ENCODE measurements at regions not wholly inside any gene's neighbourhood (a gene's known extent, or its start where the extent isn't known, plus 50 kb on each side); places are given as distances from the start of the nearest gene placed in this dataset.

DNA sequence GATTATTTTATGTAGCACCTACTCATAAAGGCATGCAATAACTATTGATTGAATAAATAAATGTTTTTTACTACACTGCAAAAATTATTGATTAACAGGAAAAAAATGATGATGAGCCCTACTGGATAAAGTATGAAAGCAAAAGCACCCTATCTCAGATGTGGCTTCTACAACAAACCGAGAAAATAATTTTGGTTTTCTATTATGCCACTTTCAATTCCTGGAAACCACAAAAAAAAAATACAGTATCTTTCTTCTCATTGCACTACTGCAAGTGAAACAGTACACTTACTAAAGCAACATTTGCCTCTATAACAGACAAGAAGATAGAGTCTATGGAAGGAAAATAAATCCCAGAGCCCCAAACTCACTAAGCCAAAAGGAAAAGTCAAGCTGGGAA lies 1882.4 kb downstream of the NCAM2 start:
- ATAC-seq (ENCODE audit: low FRiP score in 2 of 2) (no peak), DNase-seq (no peak)
- WGBS, 2 donors = 55 to 81% methylated on average over 1 of the region's 1 CpG
- no peaks in the 10 kb centered on the region for H3K4me1 ChIP-seq
- TF ChIP-seq POLR2A (IDR thresholded peaks at IDR 0.05) (no peak), EP300 (IDR thresholded peaks at IDR 0.05) (no peak), POLR2AphosphoS5 (IDR thresholded peaks at IDR 0.05) (no peak)
- TF ChIP-seq, protein P1, sequence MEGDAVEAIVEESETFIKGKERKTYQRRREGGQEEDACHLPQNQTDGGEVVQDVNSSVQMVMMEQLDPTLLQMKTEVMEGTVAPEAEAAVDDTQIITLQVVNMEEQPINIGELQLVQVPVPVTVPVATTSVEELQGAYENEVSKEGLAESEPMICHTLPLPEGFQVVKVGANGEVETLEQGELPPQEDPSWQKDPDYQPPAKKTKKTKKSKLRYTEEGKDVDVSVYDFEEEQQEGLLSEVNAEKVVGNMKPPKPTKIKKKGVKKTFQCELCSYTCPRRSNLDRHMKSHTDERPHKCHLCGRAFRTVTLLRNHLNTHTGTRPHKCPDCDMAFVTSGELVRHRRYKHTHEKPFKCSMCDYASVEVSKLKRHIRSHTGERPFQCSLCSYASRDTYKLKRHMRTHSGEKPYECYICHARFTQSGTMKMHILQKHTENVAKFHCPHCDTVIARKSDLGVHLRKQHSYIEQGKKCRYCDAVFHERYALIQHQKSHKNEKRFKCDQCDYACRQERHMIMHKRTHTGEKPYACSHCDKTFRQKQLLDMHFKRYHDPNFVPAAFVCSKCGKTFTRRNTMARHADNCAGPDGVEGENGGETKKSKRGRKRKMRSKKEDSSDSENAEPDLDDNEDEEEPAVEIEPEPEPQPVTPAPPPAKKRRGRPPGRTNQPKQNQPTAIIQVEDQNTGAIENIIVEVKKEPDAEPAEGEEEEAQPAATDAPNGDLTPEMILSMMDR (IDR thresholded peaks at IDR 0.05) = no peak
- no peak overlapping the region for H3K27ac ChIP-seq
- no peaks in the 10 kb centered on the region for H3K36me3 ChIP-seq
- no peak overlapping the region for H3K4me3 ChIP-seq
- no peaks in the 10 kb centered on the region for H3K9me3 ChIP-seq
- H3K27me3 ChIP-seq = no peaks in the 10 kb centered on the region

DNA sequence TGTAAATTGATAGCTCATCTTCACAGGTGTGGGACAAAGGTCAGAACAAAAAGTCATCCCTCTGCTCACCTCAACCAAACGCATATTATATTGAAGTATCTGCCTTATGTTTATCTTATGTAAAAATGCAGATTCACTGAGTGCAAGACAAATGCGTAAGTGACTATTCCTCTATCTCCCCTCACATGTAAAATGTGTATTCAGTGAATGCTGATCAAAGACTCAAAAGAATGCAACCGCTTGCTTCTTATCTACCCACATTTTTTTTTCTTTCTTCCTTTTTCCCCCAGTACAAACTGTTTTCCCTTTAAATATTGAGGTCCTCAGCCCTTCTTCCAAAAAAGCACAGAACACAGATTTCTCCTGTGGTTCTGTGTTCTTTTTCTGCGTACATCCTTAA lies 1882.9 kb downstream of the NCAM2 start:
- TF ChIP-seq, protein P1 (IDR thresholded peaks at IDR 0.05) = no peak
- no peak for TF ChIP-seq EP300 (IDR thresholded peaks at IDR 0.05)
- no peaks in the 10 kb centered on the region for H3K27me3 ChIP-seq
- no peak for DNase-seq
- no peak overlapping the region for H3K4me3 ChIP-seq
- H3K9me3 ChIP-seq = no peaks in the 10 kb centered on the region
- no peak for ATAC-seq (ENCODE audit: low FRiP score in 2 of 2)
- no peaks in the 10 kb centered on the region for H3K4me1 ChIP-seq
- no peak overlapping the region for H3K27ac ChIP-seq
- H3K36me3 ChIP-seq = no peaks in the 10 kb centered on the region
- WGBS, 2 donors = 45 to 48% methylated on average over 4 of the region's 4 CpGs

DNA sequence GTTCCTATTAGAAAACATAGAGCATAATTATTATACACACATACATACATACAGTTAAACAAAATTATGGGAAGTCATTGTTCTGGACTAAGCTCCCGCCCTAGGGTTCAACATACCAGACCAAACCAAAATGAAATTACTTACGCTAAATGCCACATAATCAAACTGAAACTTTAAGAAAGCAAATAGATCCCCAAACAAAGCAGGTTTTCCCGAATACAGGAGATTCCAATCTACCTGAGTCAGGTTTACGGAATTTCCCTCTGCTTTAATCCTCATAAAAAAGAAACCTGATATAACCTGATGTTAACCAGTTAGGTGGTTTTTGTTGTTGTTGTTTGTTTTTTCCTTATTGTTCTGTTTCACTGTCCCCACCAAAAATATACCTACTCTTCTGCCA lies 1886.9 kb downstream of the NCAM2 start:
- Histone ChIP-seq H3K27me3 (no peaks in the 10 kb centered on the region), H3K36me3 (no peaks in the 10 kb centered on the region), H3K27ac (no peak overlapping the region), H3K9me3 (no peaks in the 10 kb centered on the region), H3K4me1 (no peaks in the 10 kb centered on the region), H3K4me3 (no peak overlapping the region)
- TF ChIP-seq POLR2AphosphoS5 (IDR thresholded peaks at IDR 0.05) = no peak
- TF ChIP-seq, protein P1 (IDR thresholded peaks at IDR 0.05) = no peak
- no peak for TF ChIP-seq EP300 (IDR thresholded peaks at IDR 0.05)
- no peak for TF ChIP-seq POLR2A (IDR thresholded peaks at IDR 0.05)
- 67 to 84% methylated on average over 4 of the region's 4 CpGs for WGBS, 2 donors
- ATAC-seq (ENCODE audit: low FRiP score in 2 of 2) (no peak), DNase-seq (no peak)

DNA sequence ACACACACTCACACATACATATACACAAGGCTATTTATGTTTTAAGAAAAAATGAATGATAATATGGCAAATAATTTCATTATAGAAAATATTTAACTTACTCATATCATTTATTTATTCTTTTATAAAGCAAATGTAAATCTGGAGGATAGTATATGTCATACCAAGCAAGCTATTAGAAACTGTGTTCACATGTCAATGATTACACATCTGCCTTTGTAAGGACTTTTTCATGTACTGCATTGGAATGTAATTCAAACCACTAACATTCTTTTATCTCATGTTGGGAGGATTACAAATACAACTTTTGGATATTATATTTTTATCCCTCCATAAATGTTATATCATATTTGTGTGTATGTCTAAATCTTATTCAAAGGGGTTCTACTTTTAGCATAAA lies 1887.4 kb downstream of the NCAM2 start:
- no peak overlapping the region for H3K4me3 ChIP-seq
- H3K4me1 ChIP-seq = no peaks in the 10 kb centered on the region
- no peaks in the 10 kb centered on the region for H3K36me3 ChIP-seq
- H3K27me3 ChIP-seq = no peaks in the 10 kb centered on the region
- no peaks in the 10 kb centered on the region for H3K9me3 ChIP-seq
- DNase-seq (no peak), ATAC-seq (ENCODE audit: low FRiP score in 2 of 2) (no peak)
- no peak overlapping the region for H3K27ac ChIP-seq
- TF ChIP-seq, protein P1 (IDR thresholded peaks at IDR 0.05) = no peak
- no peak for TF ChIP-seq POLR2AphosphoS5 (IDR thresholded peaks at IDR 0.05)
- TF ChIP-seq EP300 (IDR thresholded peaks at IDR 0.05) = no peak
- TF ChIP-seq POLR2A (IDR thresholded peaks at IDR 0.05) = no peak

DNA sequence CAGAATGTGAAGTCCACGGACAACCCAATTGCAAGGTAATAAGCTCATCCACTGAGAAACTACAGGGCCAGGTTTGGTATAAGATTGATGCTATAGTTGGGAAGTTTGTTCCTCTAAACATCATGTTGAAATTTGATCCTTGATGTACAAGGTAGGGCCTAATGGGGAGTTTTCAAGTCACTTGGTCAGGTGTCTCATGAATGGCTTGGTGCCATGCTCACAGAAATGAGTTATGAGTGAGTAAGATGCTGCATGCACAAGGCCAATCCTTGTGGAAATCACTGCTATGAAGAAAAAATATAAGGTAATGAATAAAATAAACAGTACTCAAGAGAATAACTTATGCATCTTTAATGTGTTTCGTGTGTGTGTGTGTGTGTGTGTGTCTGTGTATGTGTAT lies 1891.2 kb downstream of the NCAM2 start:
- ATAC-seq (ENCODE audit: low FRiP score in 2 of 2) = no peak
- Histone ChIP-seq H3K36me3 (no peaks in the 10 kb centered on the region), H3K4me3 (no peak overlapping the region), H3K9me3 (no peaks in the 10 kb centered on the region), H3K27ac (no peak overlapping the region), H3K4me1 (no peaks in the 10 kb centered on the region), H3K27me3 (no peaks in the 10 kb centered on the region)
- WGBS, 2 donors = 71 to 72% methylated on average over 2 of the region's 2 CpGs
- no peak for DNase-seq
- TF ChIP-seq EP300 (IDR thresholded peaks at IDR 0.05) = no peak
- TF ChIP-seq POLR2AphosphoS5 (IDR thresholded peaks at IDR 0.05) = no peak
- TF ChIP-seq POLR2A (IDR thresholded peaks at IDR 0.05) = no peak
- TF ChIP-seq, protein P1 (IDR thresholded peaks at IDR 0.05) = no peak

Data from upper lobe of left lung (tissue), 6 donors.